ENCODE measurements at regions not wholly inside any gene's neighbourhood (a gene's known extent, or its start where the extent isn't known, plus 50 kb on each side); places are given as distances from the start of the nearest gene placed in this dataset.

- TF ChIP-seq CTCF (IDR thresholded peaks at IDR 0.05) (no peak), POLR2A (IDR thresholded peaks at IDR 0.05) (no peak)
Measured at GRCh38 chr18:71021030-71021362, 732.2 kb downstream of the SOCS6 start.
